KMS-11 (cell line): ENCODE measurements at regions not wholly inside any gene's neighbourhood (a gene's known extent, or its start where the extent isn't known, plus 50 kb on each side); places are given as distances from the start of the nearest gene placed in this dataset.

Experiments
- H2AFZ ChIP-seq: fragments of 200-600 bp; sonication (generic); 2 replicates; pipeline ENCODE4 v1.6.1; 2016; ENCODE audit warnings: antibody characterized with exemption, mixed run types, low read depth
- H3K27ac ChIP-seq: fragments of 200-600 bp; sonication (generic); 2 replicates; pipeline ENCODE4 v1.6.1; 2016; ENCODE audit warnings: mild to moderate bottlenecking, mixed run types
- H3K27me3 ChIP-seq: fragments of 200-600 bp; sonication (generic); 2 replicates; pipeline ENCODE4 v1.6.1; 2017; ENCODE audit warnings: mild to moderate bottlenecking, low read depth, mixed run types, moderate library complexity; ENCODE audit not compliant: insufficient read depth
- H3K36me3 ChIP-seq: fragments of 200-600 bp; sonication (generic); 2 replicates; pipeline ENCODE4 v1.6.1; 2017; ENCODE audit warnings: mild to moderate bottlenecking, mixed run types; ENCODE audit not compliant: insufficient read depth
- H3K4me1 ChIP-seq: fragments of 200-600 bp; sonication (generic); 2 replicates; pipeline ENCODE4 v1.6.1; 2016; ENCODE audit warnings: mild to moderate bottlenecking, low read depth, mixed run types; ENCODE audit not compliant: poor library complexity, severe bottlenecking
- H3K4me2 ChIP-seq: fragments of 200-600 bp; sonication (generic); 2 replicates; pipeline ENCODE4 v1.7.0; 2016; ENCODE audit warnings: mild to moderate bottlenecking, mixed run types
- H3K4me3 ChIP-seq: fragments of 200-600 bp; sonication (generic); IDR thresholded peaks from 2 replicates; pipeline ENCODE4 v1.6.1; 2017; ENCODE audit warnings: low read depth, low read length, mixed read lengths; ENCODE audit not compliant: insufficient read depth
- H3K79me2 ChIP-seq: fragments of 200-600 bp; sonication (generic); 2 replicates; pipeline ENCODE4 v1.6.1; 2016; ENCODE audit warnings: low read depth, mixed run types; ENCODE audit not compliant: insufficient read depth
- H3K9ac ChIP-seq: fragments of 200-600 bp; sonication (generic); 2 replicates; pipeline ENCODE4 v1.6.1; 2016; ENCODE audit warnings: mild to moderate bottlenecking, mixed run types
- H4K20me1 ChIP-seq: fragments of 200-600 bp; sonication (generic); 2 replicates; pipeline ENCODE4 v1.6.1; 2016; ENCODE audit warnings: mild to moderate bottlenecking, mixed run types; ENCODE audit not compliant: insufficient read depth
- TF ChIP-seq, protein P1 (sequence below): fragments of 200-600 bp; sonication (generic); conservative IDR thresholded peaks from 2 replicates; pipeline ENCODE4 v1.6.1; 2017; ENCODE audit warnings: low read depth, mild to moderate bottlenecking, antibody characterized with exemption, low read length, moderate library complexity, mixed read lengths

DNA sequence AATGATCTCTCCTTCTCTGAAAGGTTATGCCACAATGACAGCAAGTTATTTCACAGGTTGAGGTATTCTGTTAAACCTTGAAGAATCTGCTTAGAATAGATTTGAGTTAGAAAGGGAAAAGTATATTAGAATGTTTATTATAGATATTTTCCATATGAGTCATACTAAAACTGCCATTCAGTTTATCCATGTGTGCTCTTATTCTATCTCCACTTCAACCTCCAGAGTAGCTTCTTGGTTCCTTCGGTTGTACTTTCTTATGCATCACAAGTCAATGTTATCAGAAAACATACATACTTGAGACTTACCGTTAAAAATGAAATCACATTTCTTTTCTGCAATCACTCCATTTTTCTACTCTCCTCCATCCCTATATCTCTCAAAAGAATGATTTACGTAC lies 197.7 kb downstream of the BCAT1 start:
- Histone ChIP-seq H3K27me3 (no peaks in the 10 kb centered on the region), H3K4me2 (no peak overlapping the region), H3K79me2 (no peaks in the 10 kb centered on the region), H3K27ac (no peak overlapping the region), H4K20me1 (no peaks in the 10 kb centered on the region), H3K36me3 (no peaks in the 10 kb centered on the region), H3K9ac (no peak overlapping the region), H3K4me1 (no peaks in the 10 kb centered on the region), H2AFZ (no peak overlapping the region), H3K4me3 (no peak overlapping the region)
- TF ChIP-seq, protein P1, sequence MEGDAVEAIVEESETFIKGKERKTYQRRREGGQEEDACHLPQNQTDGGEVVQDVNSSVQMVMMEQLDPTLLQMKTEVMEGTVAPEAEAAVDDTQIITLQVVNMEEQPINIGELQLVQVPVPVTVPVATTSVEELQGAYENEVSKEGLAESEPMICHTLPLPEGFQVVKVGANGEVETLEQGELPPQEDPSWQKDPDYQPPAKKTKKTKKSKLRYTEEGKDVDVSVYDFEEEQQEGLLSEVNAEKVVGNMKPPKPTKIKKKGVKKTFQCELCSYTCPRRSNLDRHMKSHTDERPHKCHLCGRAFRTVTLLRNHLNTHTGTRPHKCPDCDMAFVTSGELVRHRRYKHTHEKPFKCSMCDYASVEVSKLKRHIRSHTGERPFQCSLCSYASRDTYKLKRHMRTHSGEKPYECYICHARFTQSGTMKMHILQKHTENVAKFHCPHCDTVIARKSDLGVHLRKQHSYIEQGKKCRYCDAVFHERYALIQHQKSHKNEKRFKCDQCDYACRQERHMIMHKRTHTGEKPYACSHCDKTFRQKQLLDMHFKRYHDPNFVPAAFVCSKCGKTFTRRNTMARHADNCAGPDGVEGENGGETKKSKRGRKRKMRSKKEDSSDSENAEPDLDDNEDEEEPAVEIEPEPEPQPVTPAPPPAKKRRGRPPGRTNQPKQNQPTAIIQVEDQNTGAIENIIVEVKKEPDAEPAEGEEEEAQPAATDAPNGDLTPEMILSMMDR = no peak

- Histone ChIP-seq H3K4me2 (no peak overlapping the region), H3K4me1 (no peaks in the 10 kb centered on the region), H3K79me2 (no peaks in the 10 kb centered on the region), H3K36me3 (no peaks in the 10 kb centered on the region), H3K27ac (no peak overlapping the region), H3K4me3 (no peak overlapping the region), H3K9ac (no peak overlapping the region), H2AFZ (no peak overlapping the region), H4K20me1 (no peaks in the 10 kb centered on the region), H3K27me3 (no peaks in the 10 kb centered on the region)
- TF ChIP-seq, protein P1 = no peak
Observed at GRCh38 chr12:24750263-24750662, 198.6 kb downstream of the BCAT1 start.

- no peaks in the 10 kb centered on the region for H3K79me2 ChIP-seq
- no peaks in the 10 kb centered on the region for H4K20me1 ChIP-seq
- no peak overlapping the region for H3K9ac ChIP-seq
- no peak overlapping the region for H2AFZ ChIP-seq
- no peak overlapping the region for H3K4me2 ChIP-seq
- no peaks in the 10 kb centered on the region for H3K27me3 ChIP-seq
- H3K27ac ChIP-seq = no peak overlapping the region
- H3K4me1 ChIP-seq = no peaks in the 10 kb centered on the region
- H3K36me3 ChIP-seq = no peaks in the 10 kb centered on the region
- no peak overlapping the region for H3K4me3 ChIP-seq
- TF ChIP-seq, protein P1 = no peak
Observed at GRCh38 chr12:24749171-24749570, 199.7 kb downstream of the BCAT1 start.

GRCh38 chr12:24748326-24748725 lies 200.6 kb downstream of the BCAT1 start:
- no peak overlapping the region for H2AFZ ChIP-seq
- no peaks in the 10 kb centered on the region for H3K79me2 ChIP-seq
- H3K27me3 ChIP-seq = no peaks in the 10 kb centered on the region
- H3K4me2 ChIP-seq = no peak overlapping the region
- no peaks in the 10 kb centered on the region for H3K36me3 ChIP-seq
- TF ChIP-seq, protein P1 = no peak
- H3K4me3 ChIP-seq = no peak overlapping the region
- H3K27ac ChIP-seq = no peak overlapping the region
- H4K20me1 ChIP-seq = no peaks in the 10 kb centered on the region
- H3K9ac ChIP-seq = no peak overlapping the region
- H3K4me1 ChIP-seq = no peaks in the 10 kb centered on the region
